Thyroid gland (tissue), 4 donors: ENCODE measurements at regions not wholly inside any gene's neighbourhood (a gene's known extent, or its start where the extent isn't known, plus 50 kb on each side); places are given as distances from the start of the nearest gene placed in this dataset.

Source experiments
- POLR2A ChIP-seq, 2 donors: fragments of 450-650 bp; IDR thresholded peaks; one replicate each; pipeline ENCODE4 v1.6.1; 2017; ENCODE audit warnings: antibody characterized with exemption in 2 of 2, mild to moderate bottlenecking in 2 of 2, moderate library complexity in 1 of 2
- TF ChIP-seq, protein P1 (sequence below), 6 experiments: fragments of 200-600 bp in 3 of 6; fragments of 450-650 bp in 3 of 6; sonication (generic) in 3 of 6; IDR thresholded peaks; one replicate each; pipeline ENCODE4 v1.5.1; 2016 to 2019; ENCODE audit warnings: antibody characterized with exemption in 6 of 6, mild to moderate bottlenecking in 2 of 6, inconsistent platforms in 1 of 6, moderate library complexity in 1 of 6

DNA sequence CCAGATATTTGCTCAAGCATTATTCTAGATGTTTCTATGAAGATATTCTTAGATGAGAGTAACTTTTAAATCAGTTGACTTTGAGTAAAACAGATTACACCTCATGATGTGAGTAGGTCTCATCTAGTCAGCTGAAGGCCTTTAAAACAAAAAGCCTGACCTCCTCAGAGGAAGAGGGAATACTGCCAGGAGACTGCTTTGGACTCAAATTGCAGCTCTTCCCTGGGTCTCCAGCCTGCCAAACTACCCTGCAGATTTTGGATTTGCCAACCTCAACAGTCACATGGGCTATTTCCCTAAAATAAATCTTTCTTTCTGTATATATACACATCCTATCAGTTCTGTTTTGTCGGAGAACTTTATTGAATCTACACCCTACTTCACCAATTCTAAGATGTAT lies 182.5 kb upstream of the TENT5A start:
- TF ChIP-seq, protein P1, sequence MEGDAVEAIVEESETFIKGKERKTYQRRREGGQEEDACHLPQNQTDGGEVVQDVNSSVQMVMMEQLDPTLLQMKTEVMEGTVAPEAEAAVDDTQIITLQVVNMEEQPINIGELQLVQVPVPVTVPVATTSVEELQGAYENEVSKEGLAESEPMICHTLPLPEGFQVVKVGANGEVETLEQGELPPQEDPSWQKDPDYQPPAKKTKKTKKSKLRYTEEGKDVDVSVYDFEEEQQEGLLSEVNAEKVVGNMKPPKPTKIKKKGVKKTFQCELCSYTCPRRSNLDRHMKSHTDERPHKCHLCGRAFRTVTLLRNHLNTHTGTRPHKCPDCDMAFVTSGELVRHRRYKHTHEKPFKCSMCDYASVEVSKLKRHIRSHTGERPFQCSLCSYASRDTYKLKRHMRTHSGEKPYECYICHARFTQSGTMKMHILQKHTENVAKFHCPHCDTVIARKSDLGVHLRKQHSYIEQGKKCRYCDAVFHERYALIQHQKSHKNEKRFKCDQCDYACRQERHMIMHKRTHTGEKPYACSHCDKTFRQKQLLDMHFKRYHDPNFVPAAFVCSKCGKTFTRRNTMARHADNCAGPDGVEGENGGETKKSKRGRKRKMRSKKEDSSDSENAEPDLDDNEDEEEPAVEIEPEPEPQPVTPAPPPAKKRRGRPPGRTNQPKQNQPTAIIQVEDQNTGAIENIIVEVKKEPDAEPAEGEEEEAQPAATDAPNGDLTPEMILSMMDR (IDR thresholded peaks at IDR 0.05): no peak
- no peak for TF ChIP-seq POLR2A (IDR thresholded peaks at IDR 0.05)
